ENCODE measurements at regions not wholly inside any gene's neighbourhood (a gene's known extent, or its start where the extent isn't known, plus 50 kb on each side); places are given as distances from the start of the nearest gene placed in this dataset.

DNA sequence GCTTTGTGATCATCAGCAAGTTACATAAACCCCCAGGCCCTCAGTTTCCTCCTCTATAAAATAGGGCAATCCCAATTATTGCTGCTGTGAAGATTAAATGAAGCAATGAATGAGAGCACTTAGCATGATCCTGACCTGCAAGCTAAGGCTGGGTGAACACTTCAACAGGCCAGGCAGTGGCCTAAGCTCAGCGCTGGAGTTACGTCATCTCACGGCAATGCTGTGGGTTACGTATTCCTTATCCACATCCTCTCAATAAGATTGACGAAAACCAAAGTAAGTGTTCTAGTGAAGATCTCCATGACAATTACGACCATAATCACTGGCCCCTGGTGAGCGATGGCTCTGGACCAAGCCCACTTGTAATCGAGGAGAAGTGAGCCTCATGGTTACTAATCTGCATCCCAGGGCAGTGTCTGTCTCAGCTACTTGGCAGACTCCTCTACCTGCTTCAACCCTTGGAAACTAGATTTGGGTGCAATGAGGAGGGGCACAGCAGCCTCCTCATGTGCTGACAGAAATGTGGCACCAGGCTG lies 274.1 kb upstream of the ARID1B start:
- ATAC-seq (ENCODE audit: low read depth) = no peak
- CTCF ChIA-PET = no interaction called here
- dilution Hi-C loops (cut with HindIII; ENCODE audit: low sequenced_read_pairs, unreplicated experiment) = no loop called here

More for the DNA sequence above, 274.1 kb upstream of the ARID1B start:
- Histone ChIP-seq H3K79me1 (ENCODE audit: low read depth in 1 of 2, low read length in 2 of 2) (no peaks in the 10 kb centered on the region), H2BK5ac (ENCODE audit: low read depth, low read length, poor library complexity, severe bottlenecking) (no peak overlapping the region), H3K14ac (replicated peaks; ENCODE audit: low read depth, low read length) (no peak overlapping the region), H3K56ac (ENCODE audit: extremely low read depth, insufficient read depth, low read length) (no peak overlapping the region), H4K20me1 (ENCODE audit: insufficient read depth, low read length) (no peaks in the 10 kb centered on the region), H2BK20ac (ENCODE audit: low read depth, low read length) (no peak overlapping the region), H2AK9ac (replicated peaks; ENCODE audit: low read depth, low read length, poor library complexity) (no peak overlapping the region), H3K4ac (ENCODE audit: low read depth, low read length) (no peak overlapping the region), H2AK5ac (ENCODE audit: low read depth, low read length) (no peak overlapping the region), H2AFZ (replicated peaks; ENCODE audit: low read length, poor library complexity) (no peak overlapping the region), H3K4me1 (ENCODE audit: control insufficient read depth, insufficient read depth, low read length) (no peaks in the 10 kb centered on the region), H2BK120ac (ENCODE audit: low read depth, low read length) (no peak overlapping the region), H3K18ac (ENCODE audit: low read depth, low read length) (no peak overlapping the region), H3K4me3 (ENCODE audit: insufficient read depth, low read depth, low read length) (no peak overlapping the region), H4K91ac (ENCODE audit: insufficient read depth, low read depth, low read length) (no peak overlapping the region), H3K23ac (ENCODE audit: low read depth, low read length) (no peak overlapping the region), H3K27me3 (ENCODE audit: control insufficient read depth, insufficient read depth, low read length) (peaks cover 5% of the 10 kb centered on the region), H3K9ac (ENCODE audit: low read depth, low read length) (no peak overlapping the region), H3K9me3 (ENCODE audit: control insufficient read depth, insufficient read depth, low read length) (no peaks in the 10 kb centered on the region), H3K27ac (ENCODE audit: insufficient read depth, low read length) (no peak overlapping the region), H4K8ac (ENCODE audit: low read depth in 2 of 2, low read length in 2 of 2) (no peak overlapping the region), H3K9me1 (ENCODE audit: insufficient read depth, low read length) (no peaks in the 10 kb centered on the region), H4K5ac (ENCODE audit: low read depth, low read length) (no peak overlapping the region), H3K36me3 (ENCODE audit: control insufficient read depth, insufficient read depth, low read length) (no peaks in the 10 kb centered on the region), H3K4me2 (ENCODE audit: low read depth, low read length) (no peak overlapping the region), H2BK15ac (ENCODE audit: low read depth, low read length) (no peak overlapping the region)
- WGBS, 2 experiments (ENCODE audit: extremely low coverage in 2 of 2, insufficient read length in 1 of 2) = no CpG with 5 or more reads among the region's 8 CpGs
- TF ChIP-seq, protein P1, sequence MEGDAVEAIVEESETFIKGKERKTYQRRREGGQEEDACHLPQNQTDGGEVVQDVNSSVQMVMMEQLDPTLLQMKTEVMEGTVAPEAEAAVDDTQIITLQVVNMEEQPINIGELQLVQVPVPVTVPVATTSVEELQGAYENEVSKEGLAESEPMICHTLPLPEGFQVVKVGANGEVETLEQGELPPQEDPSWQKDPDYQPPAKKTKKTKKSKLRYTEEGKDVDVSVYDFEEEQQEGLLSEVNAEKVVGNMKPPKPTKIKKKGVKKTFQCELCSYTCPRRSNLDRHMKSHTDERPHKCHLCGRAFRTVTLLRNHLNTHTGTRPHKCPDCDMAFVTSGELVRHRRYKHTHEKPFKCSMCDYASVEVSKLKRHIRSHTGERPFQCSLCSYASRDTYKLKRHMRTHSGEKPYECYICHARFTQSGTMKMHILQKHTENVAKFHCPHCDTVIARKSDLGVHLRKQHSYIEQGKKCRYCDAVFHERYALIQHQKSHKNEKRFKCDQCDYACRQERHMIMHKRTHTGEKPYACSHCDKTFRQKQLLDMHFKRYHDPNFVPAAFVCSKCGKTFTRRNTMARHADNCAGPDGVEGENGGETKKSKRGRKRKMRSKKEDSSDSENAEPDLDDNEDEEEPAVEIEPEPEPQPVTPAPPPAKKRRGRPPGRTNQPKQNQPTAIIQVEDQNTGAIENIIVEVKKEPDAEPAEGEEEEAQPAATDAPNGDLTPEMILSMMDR (conservative IDR thresholded peaks at IDR 0.05; ENCODE audit: low read depth, low read length) = no peak
- TF ChIP-seq RFX5 (IDR thresholded peaks at IDR 0.05; ENCODE audit: low read depth, low read length) (no peak), RAD21 (IDR thresholded peaks at IDR 0.05; ENCODE audit: low read length) (no peak), NFE2L2 (IDR thresholded peaks at IDR 0.05; ENCODE audit: low read depth, low read length) (no peak), MAFK (IDR thresholded peaks at IDR 0.05; ENCODE audit: low read depth, low read length) (no peak), SMC3 (IDR thresholded peaks at IDR 0.05; ENCODE audit: low read depth, low read length) (no peak), CEBPB (IDR thresholded peaks at IDR 0.05; ENCODE audit: low read depth, low read length) (no peak), CHD1 (IDR thresholded peaks at IDR 0.05; ENCODE audit: low read depth, low read length) (no peak), MAZ (IDR thresholded peaks at IDR 0.05; ENCODE audit: borderline replicate concordance, low read depth, low read length) (no peak), MXI1 (IDR thresholded peaks at IDR 0.05; ENCODE audit: borderline replicate concordance, low read depth, low read length) (no peak), POLR2A (IDR thresholded peaks at IDR 0.05; ENCODE audit: low read depth, low read length) (no peak), RCOR1 (IDR thresholded peaks at IDR 0.05; ENCODE audit: insufficient replicate concordance, low read length) (no peak)
- TF ChIP-seq, protein P2, sequence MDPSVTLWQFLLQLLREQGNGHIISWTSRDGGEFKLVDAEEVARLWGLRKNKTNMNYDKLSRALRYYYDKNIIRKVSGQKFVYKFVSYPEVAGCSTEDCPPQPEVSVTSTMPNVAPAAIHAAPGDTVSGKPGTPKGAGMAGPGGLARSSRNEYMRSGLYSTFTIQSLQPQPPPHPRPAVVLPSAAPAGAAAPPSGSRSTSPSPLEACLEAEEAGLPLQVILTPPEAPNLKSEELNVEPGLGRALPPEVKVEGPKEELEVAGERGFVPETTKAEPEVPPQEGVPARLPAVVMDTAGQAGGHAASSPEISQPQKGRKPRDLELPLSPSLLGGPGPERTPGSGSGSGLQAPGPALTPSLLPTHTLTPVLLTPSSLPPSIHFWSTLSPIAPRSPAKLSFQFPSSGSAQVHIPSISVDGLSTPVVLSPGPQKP (IDR thresholded peaks at IDR 0.05; ENCODE audit: borderline replicate concordance, low read depth, low read length) = no peak
- TF ChIP-seq, protein P3, sequence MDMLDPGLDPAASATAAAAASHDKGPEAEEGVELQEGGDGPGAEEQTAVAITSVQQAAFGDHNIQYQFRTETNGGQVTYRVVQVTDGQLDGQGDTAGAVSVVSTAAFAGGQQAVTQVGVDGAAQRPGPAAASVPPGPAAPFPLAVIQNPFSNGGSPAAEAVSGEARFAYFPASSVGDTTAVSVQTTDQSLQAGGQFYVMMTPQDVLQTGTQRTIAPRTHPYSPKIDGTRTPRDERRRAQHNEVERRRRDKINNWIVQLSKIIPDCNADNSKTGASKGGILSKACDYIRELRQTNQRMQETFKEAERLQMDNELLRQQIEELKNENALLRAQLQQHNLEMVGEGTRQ (IDR thresholded peaks at IDR 0.05; ENCODE audit: low read depth, low read length) = no peak
- intact Hi-C loops (cut with micrococcal nuclease) = no loop called here
- no peak for DNase-seq
- POLR2A ChIA-PET (ENCODE audit: unreplicated experiment) = no interaction called here
- BruUV-seq (replicated peaks) = no TSS peak
- in situ Hi-C loops (cut with MboI; ENCODE audit: low sequenced_read_pairs) = no loop called here
